HG03103 (cell line): ENCODE measurements at regions not wholly inside any gene's neighbourhood (a gene's known extent, or its start where the extent isn't known, plus 50 kb on each side); places are given as distances from the start of the nearest gene placed in this dataset.

Experiments used
- ATAC-seq: cut with Tn5 transposase; IDR thresholded peaks from one replicate; pipeline ENCODE4 v1.9.1; 2021; ENCODE audit warnings: low read depth; ENCODE audit not compliant: unreplicated experiment

GRCh38 chr2:204340511-204340910 lies 204.8 kb upstream of the PARD3B start:
- ATAC-seq, result no peak

GRCh38 chr2:204341887-204342276 lies 203.4 kb upstream of the PARD3B start:
- no peak for ATAC-seq

- ATAC-seq, result no peak
Measured at GRCh38 chr2:204343685-204344084, 201.6 kb upstream of the PARD3B start.

GRCh38 chr2:204344119-204344518 lies 201.2 kb upstream of the PARD3B start:
- no peak for ATAC-seq

- ATAC-seq, result no peak
Measured at GRCh38 chr2:204346906-204347305, 198.4 kb upstream of the PARD3B start.

- no peak for ATAC-seq
Measured at GRCh38 chr2:204353823-204354222, 191.5 kb upstream of the PARD3B start.

GRCh38 chr2:204354442-204354856 lies 190.8 kb upstream of the PARD3B start:
- no peak for ATAC-seq

GRCh38 chr2:204355688-204356087 lies 189.6 kb upstream of the PARD3B start:
- no peak for ATAC-seq

GRCh38 chr2:204356151-204356641 lies 189.1 kb upstream of the PARD3B start:
- no peak for ATAC-seq

GRCh38 chr2:204357286-204357685 lies 188.0 kb upstream of the PARD3B start:
- no peak for ATAC-seq

- ATAC-seq, result no peak
Measured at GRCh38 chr2:204359076-204359475, 186.2 kb upstream of the PARD3B start.

- ATAC-seq, result no peak
Measured at GRCh38 chr2:204360218-204361007, 184.9 kb upstream of the PARD3B start.

GRCh38 chr2:204361738-204362137 lies 183.5 kb upstream of the PARD3B start:
- ATAC-seq, result no peak

GRCh38 chr2:204362581-204362980 lies 182.7 kb upstream of the PARD3B start:
- ATAC-seq, result no peak

GRCh38 chr2:204363513-204363912 lies 181.8 kb upstream of the PARD3B start:
- ATAC-seq, result no peak

GRCh38 chr2:204364860-204365535 lies 180.3 kb upstream of the PARD3B start:
- ATAC-seq, result no peak

GRCh38 chr2:204365811-204366210 lies 179.5 kb upstream of the PARD3B start:
- no peak for ATAC-seq

GRCh38 chr2:204367466-204367865 lies 177.8 kb upstream of the PARD3B start:
- no peak for ATAC-seq

- no peak for ATAC-seq
Measured at GRCh38 chr2:204370172-204370718, 175.0 kb upstream of the PARD3B start.

GRCh38 chr2:204373942-204374341 lies 171.3 kb upstream of the PARD3B start:
- ATAC-seq, result no peak

GRCh38 chr2:204380141-204380881 lies 165.0 kb upstream of the PARD3B start:
- no peak for ATAC-seq
